Tibial artery (tissue), 4 donors: ENCODE measurements at regions not wholly inside any gene's neighbourhood (a gene's known extent, or its start where the extent isn't known, plus 50 kb on each side); places are given as distances from the start of the nearest gene placed in this dataset.

Source experiments
- DNase-seq, 2 donors: peaks; one replicate each; pipeline ENCODE4 v3.0.0-alpha.2; 2019
- H3K27ac ChIP-seq, 2 donors: fragments of 200-600 bp; sonication (generic) in 1 of 2; 1 replicate in 1 of 2; 2 replicates in 1 of 2; pipeline ENCODE4 v1.5.1; 2018 to 2019; ENCODE audit warnings: mild to moderate bottlenecking in 1 of 2
- H3K27me3 ChIP-seq, 2 donors: fragments of 200-600 bp; sonication (generic) in 1 of 2; one replicate each; pipeline versions ENCODE4 v1.5.1 to v1.6.0; 2016 to 2019
- H3K36me3 ChIP-seq, 3 donors: fragments of 200-600 bp; sonication (generic) in 2 of 3; one replicate each; pipeline ENCODE4 v1.5.1; 2016 to 2019; ENCODE audit warnings: mild to moderate bottlenecking in 2 of 3
- H3K4me1 ChIP-seq, 4 donors: fragments of 200-600 bp; sonication (generic) in 2 of 4; 1 replicate in 3 of 4; 2 replicates in 1 of 4; pipeline ENCODE4 v1.5.1; 2016 to 2019
- H3K4me3 ChIP-seq, 2 donors: fragments of 200-600 bp; sonication (generic) in 1 of 2; 1 replicate in 1 of 2; 2 replicates in 1 of 2; pipeline ENCODE4 v1.5.1; 2018 to 2019; ENCODE audit warnings: mild to moderate bottlenecking in 2 of 2
- H3K9me3 ChIP-seq, 3 donors: fragments of 200-600 bp; sonication (generic) in 1 of 3; one replicate each; pipeline ENCODE4 v1.5.1; 2016 to 2019
- CTCF ChIP-seq, 2 experiments: fragments of 200-600 bp in 1 of 2; fragments of 450-650 bp in 1 of 2; IDR thresholded peaks; one replicate each; pipeline ENCODE4 v1.5.1; 2017 to 2019; ENCODE audit warnings: antibody characterized with exemption in 2 of 2, mild to moderate bottlenecking in 1 of 2, moderate library complexity in 1 of 2
- intact Hi-C: fragments of 100-400 bp; cut with DNase I; formaldehyde crosslinking; loops from one replicate; pipeline ENCODE4 v1.15.0; 2023; ENCODE audit warnings: low total_unique reads

- Histone ChIP-seq H3K9me3 (no peaks in the 10 kb centered on the region), H3K27me3 (no peaks in the 10 kb centered on the region), H3K4me3 (no peak overlapping the region), H3K27ac (no peak overlapping the region), H3K4me1 (no peaks in the 10 kb centered on the region), H3K36me3 (no peaks in the 10 kb centered on the region)
- DNase-seq: no peak
- no peak for TF ChIP-seq CTCF (IDR thresholded peaks at IDR 0.05)
- intact Hi-C loops: no loop called here
Measured at GRCh38 chr6:141790921-141791320, 341.8 kb upstream of the GJE1 start.

GRCh38 chr6:141788096-141788495 is 344.6 kb upstream of the GJE1 start:
- Histone ChIP-seq H3K4me3 (no peak overlapping the region), H3K9me3 (no peaks in the 10 kb centered on the region), H3K27ac (no peak overlapping the region), H3K36me3 (no peaks in the 10 kb centered on the region), H3K27me3 (no peaks in the 10 kb centered on the region), H3K4me1 (no peaks in the 10 kb centered on the region)
- intact Hi-C loops: no loop called here
- DNase-seq: no peak
- no peak for TF ChIP-seq CTCF (IDR thresholded peaks at IDR 0.05)

- Histone ChIP-seq H3K9me3 (no peaks in the 10 kb centered on the region), H3K4me3 (no peak overlapping the region), H3K27me3 (no peaks in the 10 kb centered on the region), H3K36me3 (no peaks in the 10 kb centered on the region), H3K27ac (no peak overlapping the region), H3K4me1 (no peaks in the 10 kb centered on the region)
- TF ChIP-seq CTCF (IDR thresholded peaks at IDR 0.05): no peak
- intact Hi-C loops: no loop called here
- no peak for DNase-seq
Measured at GRCh38 chr6:141783585-141783984, 349.1 kb upstream of the GJE1 start.

GRCh38 chr6:141780296-141780695 is 352.4 kb upstream of the GJE1 start:
- no peak for DNase-seq
- Histone ChIP-seq H3K9me3 (no peaks in the 10 kb centered on the region), H3K36me3 (no peaks in the 10 kb centered on the region), H3K4me1 (no peaks in the 10 kb centered on the region), H3K27me3 (no peaks in the 10 kb centered on the region), H3K27ac (no peak overlapping the region), H3K4me3 (no peak overlapping the region)
- intact Hi-C loops: no loop called here
- no peak for TF ChIP-seq CTCF (IDR thresholded peaks at IDR 0.05)

- no peak for TF ChIP-seq CTCF (IDR thresholded peaks at IDR 0.05)
- Histone ChIP-seq H3K27me3 (no peaks in the 10 kb centered on the region), H3K27ac (no peak overlapping the region), H3K4me3 (no peak overlapping the region), H3K36me3 (no peaks in the 10 kb centered on the region), H3K9me3 (no peaks in the 10 kb centered on the region), H3K4me1 (no peaks in the 10 kb centered on the region)
- intact Hi-C loops: no loop called here
- no peak for DNase-seq
Measured at GRCh38 chr6:141764388-141764787, 368.3 kb upstream of the GJE1 start.

GRCh38 chr6:141758430-141758829 is 374.3 kb upstream of the GJE1 start:
- no peak for TF ChIP-seq CTCF (IDR thresholded peaks at IDR 0.05)
- Histone ChIP-seq H3K4me3 (no peak overlapping the region), H3K4me1 (no peaks in the 10 kb centered on the region), H3K9me3 (no peaks in the 10 kb centered on the region), H3K27me3 (no peaks in the 10 kb centered on the region), H3K27ac (no peak overlapping the region), H3K36me3 (no peaks in the 10 kb centered on the region)
- intact Hi-C loops: no loop called here
- DNase-seq: no peak
